H1 (cell line): ENCODE measurements at regions not wholly inside any gene's neighbourhood (a gene's known extent, or its start where the extent isn't known, plus 50 kb on each side); places are given as distances from the start of the nearest gene placed in this dataset.

Source experiments
- ASH2L ChIP-seq: fragments of 200-600, 300-600 bp; sonication (generic); IDR thresholded peaks from one replicate; pipeline ENCODE4 v1.7.1; 2017; ENCODE audit warnings: low read length
- JUND ChIP-seq: IDR thresholded peaks from 2 replicates; pipeline ENCODE4 v1.6.1; 2011; ENCODE audit warnings: mild to moderate bottlenecking, improper control_type of control experiment, low read length
- POU5F1 ChIP-seq: IDR thresholded peaks from 2 replicates; pipeline ENCODE4 v1.6.1; 2011; ENCODE audit warnings: low read depth, mild to moderate bottlenecking, low read length, moderate library complexity
- RBBP5 ChIP-seq: IDR thresholded peaks from 2 replicates; pipeline ENCODE4 v1.7.1; 2012; ENCODE audit warnings: low read depth, mild to moderate bottlenecking, inconsistent platforms, low read length, moderate library complexity, borderline replicate concordance
- SIN3A ChIP-seq, 2 experiments: IDR thresholded peaks in 1 of 2; conservative IDR thresholded peaks in 1 of 2; 2 replicates each; pipeline ENCODE4 v1.6.1; 2011 to 2012; ENCODE audit warnings: low read length in 2 of 2, improper control_type of control experiment in 1 of 2, low read depth in 1 of 2, mild to moderate bottlenecking in 1 of 2
- SIRT6 ChIP-seq: IDR thresholded peaks from one replicate; pipeline ENCODE4 v1.7.1; 2012; ENCODE audit warnings: low read length, inconsistent platforms
- YY1 ChIP-seq: IDR thresholded peaks from 2 replicates; pipeline ENCODE4 v1.6.1; 2011; ENCODE audit warnings: low read depth, mild to moderate bottlenecking, low read length

DNA sequence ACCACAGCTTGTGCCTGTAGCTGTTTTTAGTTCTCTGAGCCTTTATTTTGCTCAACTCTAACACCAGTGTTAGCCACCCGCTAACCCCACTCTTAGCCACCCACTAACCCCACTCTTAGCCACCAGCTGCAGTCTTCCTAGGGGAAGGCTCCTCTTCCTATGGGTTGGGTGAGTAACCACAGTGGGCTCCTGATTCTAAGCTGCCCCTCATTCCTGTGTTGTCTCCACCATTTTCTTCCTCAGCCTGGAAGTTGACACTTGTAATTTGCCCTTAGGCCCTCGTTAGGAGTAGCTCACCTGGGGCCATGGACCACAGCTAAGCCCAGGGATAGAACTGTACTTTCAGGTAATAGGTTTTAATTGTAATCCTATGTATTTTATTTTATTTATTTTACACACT is 782.9 kb upstream of the TPTE start (continued):
- no peak for TF ChIP-seq ASH2L
- TF ChIP-seq JUND = no peak
- no peak for TF ChIP-seq SIRT6
- TF ChIP-seq POU5F1 = no peak
- no peak for TF ChIP-seq RBBP5
- no peak for TF ChIP-seq SIN3A (conservative IDR thresholded peaks at IDR 0.05 in 1 of 2, IDR thresholded peaks at IDR 0.05 in 1 of 2; ENCODE audit: low read depth in 1 of 2, low read length in 2 of 2)
- TF ChIP-seq YY1 = no peak
